Chondrocyte (in vitro differentiated cells): ENCODE measurements at regions not wholly inside any gene's neighbourhood (a gene's known extent, or its start where the extent isn't known, plus 50 kb on each side); places are given as distances from the start of the nearest gene placed in this dataset.

Experiments
- DNase-seq: peaks from one replicate; pipeline ENCODE4 v3.0.0; 2021; ENCODE audit warnings: mixed read lengths, low spot score
- H3K27ac Mint-ChIP-seq: one replicate; pipeline ENCODE4 v1.8.0; 2021; ENCODE audit warnings: mild to moderate bottlenecking, moderate library complexity, mixed read lengths; ENCODE audit not compliant: unreplicated experiment
- H3K27me3 Mint-ChIP-seq: 2 replicates; pipeline ENCODE4 v1.8.0; 2021; ENCODE audit warnings: low read depth, mixed read lengths
- H3K36me3 Mint-ChIP-seq: 2 replicates; pipeline ENCODE4 v1.8.0; 2021; ENCODE audit warnings: low read depth, mixed read lengths
- H3K4me1 Mint-ChIP-seq: 2 replicates; pipeline ENCODE4 v1.8.0; 2021; ENCODE audit warnings: low read depth, mild to moderate bottlenecking, mixed read lengths
- H3K4me3 Mint-ChIP-seq: one replicate; pipeline ENCODE4 v1.8.0; 2021; ENCODE audit warnings: mild to moderate bottlenecking, moderate library complexity, mixed read lengths; ENCODE audit not compliant: unreplicated experiment
- H3K9me3 Mint-ChIP-seq: 2 replicates; pipeline ENCODE4 v1.8.0; 2021; ENCODE audit warnings: low read depth, mixed read lengths
- CTCF ChIP-seq: fragments of 200-600 bp; sonication (generic); IDR thresholded peaks from 2 replicates; pipeline ENCODE4 v1.5.0; 2021; ENCODE audit warnings: antibody characterized with exemption, mild to moderate bottlenecking, moderate library complexity

DNA sequence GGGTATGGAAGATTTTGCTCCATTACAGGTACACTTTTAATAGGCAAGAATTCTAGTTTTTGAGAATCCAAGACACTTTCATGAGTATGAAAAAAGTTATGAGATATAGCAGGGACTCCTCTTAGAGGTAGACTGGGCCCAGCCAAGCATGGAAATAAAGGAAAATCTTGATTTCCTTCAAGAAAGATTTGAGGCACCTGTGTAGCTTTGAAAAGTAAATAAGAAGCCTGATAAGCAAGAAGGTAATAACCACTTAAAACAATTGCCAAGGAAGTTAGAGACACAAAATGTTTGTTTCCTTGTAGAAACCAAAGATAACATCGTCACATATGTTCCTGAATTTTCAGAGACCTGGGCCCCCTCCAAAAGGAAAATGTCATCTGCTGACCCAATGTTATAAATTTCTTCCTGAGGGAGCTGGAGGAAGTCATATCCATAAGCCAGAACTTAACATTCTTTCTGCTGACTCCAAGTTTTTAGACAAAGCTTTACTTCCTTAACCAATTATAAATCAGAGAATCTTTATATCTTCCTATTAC, 314.5 kb upstream of the ANO3 start:
- Mint-ChIP-seq H3K27me3 (no peaks in the 10 kb centered on the region), H3K9me3 (no peaks in the 10 kb centered on the region), H3K27ac (no peak overlapping the region), H3K36me3 (no peaks in the 10 kb centered on the region), H3K4me1 (no peaks in the 10 kb centered on the region), H3K4me3 (no peak overlapping the region)
- TF ChIP-seq CTCF, result no peak
- DNase-seq, result no peak

DNA sequence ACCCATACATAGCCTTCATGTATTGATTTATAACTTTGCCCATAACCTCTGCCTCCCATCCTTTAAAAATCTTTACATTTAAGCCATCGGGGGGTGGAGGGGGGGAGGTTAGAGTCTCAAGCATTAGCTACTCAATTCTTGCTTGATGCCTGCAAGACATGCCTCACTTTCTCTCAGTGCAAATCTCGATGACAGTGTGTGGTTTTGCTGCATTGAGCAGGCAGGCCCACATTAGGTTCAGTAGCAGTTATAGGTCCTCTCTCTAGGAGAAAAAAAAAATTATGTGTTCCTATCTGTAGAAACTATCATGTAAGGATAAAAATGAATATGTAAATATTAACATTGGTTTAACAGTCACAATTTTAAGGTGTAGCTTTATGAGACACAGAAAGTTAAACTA, 314.0 kb upstream of the ANO3 start:
- Mint-ChIP-seq H3K4me1 (no peaks in the 10 kb centered on the region), H3K9me3 (no peaks in the 10 kb centered on the region), H3K27me3 (no peaks in the 10 kb centered on the region), H3K27ac (no peak overlapping the region), H3K4me3 (no peak overlapping the region), H3K36me3 (no peaks in the 10 kb centered on the region)
- DNase-seq, result no peak
- TF ChIP-seq CTCF, result no peak

GRCh38 chr11:26018336-26018735, 313.6 kb upstream of the ANO3 start:
- no peak overlapping the region for H3K4me3 Mint-ChIP-seq
- TF ChIP-seq CTCF, result no peak
- DNase-seq, result no peak
- H3K27ac Mint-ChIP-seq, result no peak overlapping the region
- no peaks in the 10 kb centered on the region for H3K27me3 Mint-ChIP-seq
- H3K9me3 Mint-ChIP-seq, result no peaks in the 10 kb centered on the region
- H3K4me1 Mint-ChIP-seq, result no peaks in the 10 kb centered on the region
- no peaks in the 10 kb centered on the region for H3K36me3 Mint-ChIP-seq

GRCh38 chr11:26019386-26019785, 312.5 kb upstream of the ANO3 start:
- no peaks in the 10 kb centered on the region for H3K4me1 Mint-ChIP-seq
- no peaks in the 10 kb centered on the region for H3K9me3 Mint-ChIP-seq
- no peaks in the 10 kb centered on the region for H3K27me3 Mint-ChIP-seq
- DNase-seq, result no peak
- H3K4me3 Mint-ChIP-seq, result no peak overlapping the region
- H3K36me3 Mint-ChIP-seq, result no peaks in the 10 kb centered on the region
- H3K27ac Mint-ChIP-seq, result no peak overlapping the region
- TF ChIP-seq CTCF, result no peak

GRCh38 chr11:26021017-26021416, 310.9 kb upstream of the ANO3 start:
- H3K27ac Mint-ChIP-seq, result no peak overlapping the region
- H3K9me3 Mint-ChIP-seq, result no peaks in the 10 kb centered on the region
- no peaks in the 10 kb centered on the region for H3K4me1 Mint-ChIP-seq
- no peaks in the 10 kb centered on the region for H3K27me3 Mint-ChIP-seq
- no peak for TF ChIP-seq CTCF
- no peak for DNase-seq
- H3K4me3 Mint-ChIP-seq, result no peak overlapping the region
- no peaks in the 10 kb centered on the region for H3K36me3 Mint-ChIP-seq
